ENCODE measurements at regions not wholly inside any gene's neighbourhood (a gene's known extent, or its start where the extent isn't known, plus 50 kb on each side); places are given as distances from the start of the nearest gene placed in this dataset.
"Not testable (repeated sequence)": the region's sequence is repeated elsewhere in the genome, so short reads cannot be mapped to it uniquely, and the experiment has no call there.

GRCh38 chr4:81704461-81704860 lies 232.8 kb upstream of the RASGEF1B start:
- no peak for DNase-seq

DNA sequence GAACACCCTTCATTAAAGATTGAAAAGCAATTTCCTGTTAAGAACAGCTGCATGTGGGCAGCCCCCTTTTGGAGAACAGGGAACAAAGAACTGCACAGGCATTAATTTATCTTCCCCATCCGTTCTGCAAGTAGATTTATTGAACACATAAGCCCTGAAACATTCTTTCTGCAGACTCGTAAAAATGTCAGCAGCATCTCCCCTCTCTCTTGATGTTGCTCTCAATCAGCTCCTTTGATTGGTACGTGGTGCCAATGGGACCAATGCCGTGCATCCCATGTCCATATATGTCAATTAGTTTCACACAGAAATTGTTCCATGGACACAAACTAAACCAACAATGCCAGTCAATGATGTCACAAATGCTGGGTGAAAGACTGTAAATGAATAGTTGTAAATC lies 228.5 kb upstream of the RASGEF1B start:
- no peak for DNase-seq

DNA sequence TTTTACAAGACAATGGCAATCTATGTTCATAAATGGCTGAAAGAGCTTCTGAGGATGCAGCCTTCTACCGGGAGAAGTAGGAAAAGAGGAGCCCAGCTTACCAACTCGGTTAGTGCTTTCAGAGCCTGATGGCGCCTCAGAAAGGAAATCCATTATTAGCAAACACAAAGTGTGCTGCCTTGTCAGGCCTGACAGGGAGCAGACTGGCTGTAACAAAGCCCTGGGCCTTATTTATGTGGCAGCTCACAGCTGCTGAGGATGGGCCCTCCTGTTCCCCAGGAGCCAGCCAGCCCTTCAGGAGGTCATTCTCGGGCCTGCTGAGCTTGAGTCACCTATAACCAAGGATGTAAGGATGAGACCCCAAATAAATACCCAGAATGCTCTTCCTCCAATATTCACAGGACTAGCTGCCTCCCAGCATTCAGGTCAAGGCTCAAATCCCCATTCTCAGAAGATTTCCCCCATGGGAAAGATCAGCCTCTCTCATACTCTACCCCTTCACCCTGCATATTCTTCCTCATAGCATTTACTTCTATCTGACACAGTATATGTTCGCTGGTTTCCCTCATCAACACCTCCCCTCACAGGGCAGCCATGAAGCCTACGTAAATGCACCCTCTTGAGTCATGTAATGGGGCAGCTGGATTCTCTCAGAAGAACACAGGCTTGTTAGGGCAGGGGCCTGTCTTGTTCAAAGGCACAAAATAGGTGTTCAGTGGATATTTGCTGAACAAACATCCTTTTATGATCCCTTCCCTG lies 227.0 kb upstream of the RASGEF1B start:
- DNase-seq = no peak

DNA sequence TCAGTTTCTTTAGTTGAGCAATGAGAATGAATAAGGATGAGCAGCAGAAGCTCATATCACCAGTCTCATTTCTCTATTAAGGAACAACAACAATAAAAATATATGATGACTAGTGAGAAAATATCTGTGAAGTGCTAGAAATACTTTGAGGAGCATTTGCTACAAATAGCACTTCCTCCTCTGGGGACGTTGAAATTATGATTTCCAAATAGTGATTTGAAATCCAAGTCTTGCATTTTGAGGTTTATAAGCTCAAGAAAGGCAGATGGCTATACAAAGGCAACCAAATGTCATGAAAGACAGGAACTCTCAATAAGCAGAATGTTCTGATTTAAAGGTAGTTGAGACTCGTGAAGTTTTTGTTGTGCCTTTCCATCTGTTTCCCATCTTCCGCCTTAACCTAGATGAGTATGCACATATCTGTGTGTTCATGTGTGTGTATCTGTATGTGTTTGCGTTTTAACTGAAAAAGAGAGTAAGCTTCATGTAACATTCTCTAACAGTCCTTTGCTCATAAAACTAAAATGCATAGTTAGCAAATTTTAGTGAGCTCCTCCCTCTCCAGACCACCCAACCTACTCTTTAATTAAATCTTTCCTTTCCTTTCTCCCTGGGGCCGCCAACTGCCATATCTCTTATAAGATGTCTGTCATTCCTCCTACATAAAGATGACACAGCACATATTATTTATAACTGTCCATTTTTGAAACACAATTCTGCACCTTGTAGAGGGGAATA lies 222.6 kb upstream of the RASGEF1B start:
- no peak for DNase-seq

DNA sequence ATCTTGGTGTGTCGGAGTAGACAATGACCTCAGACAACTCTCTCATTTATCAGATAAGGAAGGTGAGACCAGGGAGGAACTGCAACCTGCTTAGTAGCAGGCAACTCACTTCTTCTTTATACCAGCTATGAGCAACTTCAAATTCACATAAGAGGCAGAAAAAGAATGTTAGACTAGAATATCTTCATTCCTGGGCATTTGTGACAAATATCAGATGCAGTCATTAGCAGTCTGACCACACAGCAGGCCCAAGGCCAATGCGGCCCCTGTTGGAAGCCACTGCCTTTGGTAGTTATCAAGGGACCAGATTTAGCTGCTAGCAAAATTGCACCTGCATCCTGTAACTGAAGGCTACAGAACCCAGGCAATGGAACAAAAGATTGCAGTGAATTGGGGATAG lies 219.2 kb upstream of the RASGEF1B start:
- DNase-seq = no peak

GRCh38 chr4:81688085-81688484 lies 216.4 kb upstream of the RASGEF1B start:
- DNase-seq = no peak

- DNase-seq = no peak
These were observed 215.8 kb upstream of the RASGEF1B start for GRCh38 chr4:81687471-81687870.

DNA sequence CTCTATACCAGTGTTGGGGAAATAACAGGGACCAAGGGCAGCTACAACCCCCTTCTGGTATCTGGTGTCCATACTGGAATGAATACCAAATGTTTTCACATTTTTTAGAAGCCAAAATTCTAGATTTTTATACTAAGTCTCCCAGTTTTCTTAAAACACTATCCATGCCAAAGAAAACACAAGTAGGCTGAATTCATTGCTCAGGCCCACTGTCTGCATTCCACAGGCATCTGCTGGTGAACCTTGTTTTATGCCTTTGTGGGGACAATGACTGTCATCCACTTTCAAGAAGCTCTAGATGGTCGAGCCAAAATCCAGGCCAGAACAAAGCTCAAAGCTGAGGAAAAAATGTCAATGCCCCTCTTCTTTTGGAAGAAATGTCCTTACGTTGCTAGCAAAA lies 213.4 kb upstream of the RASGEF1B start:
- DNase-seq = no peak

GRCh38 chr4:81684352-81684751 lies 212.6 kb upstream of the RASGEF1B start:
- DNase-seq = no peak

GRCh38 chr4:81682492-81682891 lies 210.8 kb upstream of the RASGEF1B start:
- DNase-seq = no peak

GRCh38 chr4:81679315-81679714 lies 207.6 kb upstream of the RASGEF1B start:
- DNase-seq = no peak

DNA sequence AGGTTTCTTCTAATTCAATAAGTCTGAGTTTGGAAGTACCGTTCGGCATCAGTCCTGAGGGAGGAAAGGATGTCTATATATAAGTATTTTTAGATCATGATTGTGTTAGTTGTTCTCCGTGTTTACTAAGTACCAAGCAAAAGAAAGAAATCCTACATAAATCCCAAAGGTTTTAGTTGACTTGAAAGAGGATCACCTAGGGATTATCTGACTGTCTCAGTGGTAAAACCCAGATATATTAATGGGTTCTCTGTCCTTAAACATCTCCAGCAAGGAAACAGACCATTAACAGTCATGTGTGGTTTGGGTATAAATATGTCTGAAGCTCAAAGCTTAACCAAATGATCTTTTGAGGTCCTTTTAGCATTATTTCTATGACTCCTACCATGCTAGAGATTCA lies 207.1 kb upstream of the RASGEF1B start:
- no peak for DNase-seq

- DNase-seq = no peak
These were observed 204.8 kb upstream of the RASGEF1B start for GRCh38 chr4:81676537-81676936.

DNA sequence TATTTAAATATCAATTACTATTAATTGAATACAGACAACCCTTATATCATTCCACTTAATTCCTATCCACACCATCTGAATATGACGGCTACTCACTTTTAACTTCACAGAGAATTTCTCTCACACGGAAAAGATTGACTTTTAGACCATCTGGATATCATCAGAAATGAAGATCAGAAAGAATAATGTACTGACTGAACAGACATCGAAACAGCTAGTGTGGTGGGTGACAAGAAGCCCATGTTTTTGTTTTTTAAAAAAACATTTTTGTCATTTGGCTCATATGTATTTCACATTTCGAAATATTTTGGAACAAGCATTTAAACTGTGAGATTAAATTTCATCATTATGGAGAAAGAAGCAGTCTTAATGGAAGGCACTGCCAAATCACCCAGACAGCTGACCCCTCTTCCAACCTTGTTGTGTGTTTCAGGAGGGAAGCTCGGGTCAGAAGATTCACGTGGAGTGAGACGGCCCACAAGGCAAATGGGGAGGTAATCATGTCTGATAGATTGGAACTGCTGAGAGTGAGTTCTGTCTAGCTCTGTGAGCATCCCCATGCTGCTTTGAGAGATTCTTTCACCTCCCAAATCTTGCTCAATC lies 204.2 kb upstream of the RASGEF1B start:
- DNase-seq = no peak

- DNase-seq = no peak
These were observed 202.3 kb upstream of the RASGEF1B start for GRCh38 chr4:81673961-81674360.

- not testable (repeated sequence) for DNase-seq
These were observed 196.6 kb upstream of the RASGEF1B start for GRCh38 chr4:81668328-81668727.

- no peak for DNase-seq
These were observed 195.8 kb upstream of the RASGEF1B start for GRCh38 chr4:81667539-81667938.

DNA sequence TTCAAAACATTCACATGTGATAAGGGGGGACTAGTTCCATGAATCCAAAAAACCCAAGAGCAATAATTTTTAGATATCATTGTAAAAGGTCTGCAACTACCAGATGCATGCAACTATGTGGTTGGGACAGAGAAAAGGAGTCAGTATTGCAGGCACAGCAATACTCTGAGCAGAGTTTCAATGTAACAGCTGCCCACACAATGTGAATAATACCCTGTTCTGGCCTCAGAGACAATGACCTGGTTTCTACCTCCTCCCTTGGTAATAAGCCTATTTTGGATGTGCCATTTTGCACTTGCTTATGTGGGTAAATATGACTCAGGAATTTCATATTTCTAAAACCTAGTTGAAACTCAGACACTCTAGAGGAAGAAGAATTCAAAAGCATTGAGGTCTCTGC lies 194.8 kb upstream of the RASGEF1B start:
- DNase-seq = no peak

DNA sequence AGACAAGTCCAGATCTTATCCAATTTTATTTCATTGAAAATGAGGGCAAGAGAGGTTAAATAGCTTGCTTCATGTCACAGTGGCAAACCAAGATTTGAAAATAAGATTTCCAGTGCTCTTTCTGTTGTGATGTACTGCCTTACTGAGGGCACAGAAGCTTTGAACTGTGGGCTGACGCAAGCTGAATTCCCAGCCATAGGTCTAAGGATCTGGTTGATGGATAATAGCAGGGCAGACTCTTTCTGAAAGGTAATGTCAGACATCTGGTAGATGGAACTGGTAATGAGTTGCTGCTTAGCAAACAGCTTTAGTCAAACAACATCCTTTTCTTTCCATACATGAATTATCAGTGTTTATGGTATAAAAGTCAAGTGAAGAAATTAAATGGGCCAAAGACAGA lies 193.9 kb upstream of the RASGEF1B start:
- DNase-seq = no peak

GRCh38 chr4:81665045-81665444 lies 193.3 kb upstream of the RASGEF1B start:
- DNase-seq = no peak

GRCh38 chr4:81664079-81664478 lies 192.4 kb upstream of the RASGEF1B start:
- DNase-seq = no peak

DNA sequence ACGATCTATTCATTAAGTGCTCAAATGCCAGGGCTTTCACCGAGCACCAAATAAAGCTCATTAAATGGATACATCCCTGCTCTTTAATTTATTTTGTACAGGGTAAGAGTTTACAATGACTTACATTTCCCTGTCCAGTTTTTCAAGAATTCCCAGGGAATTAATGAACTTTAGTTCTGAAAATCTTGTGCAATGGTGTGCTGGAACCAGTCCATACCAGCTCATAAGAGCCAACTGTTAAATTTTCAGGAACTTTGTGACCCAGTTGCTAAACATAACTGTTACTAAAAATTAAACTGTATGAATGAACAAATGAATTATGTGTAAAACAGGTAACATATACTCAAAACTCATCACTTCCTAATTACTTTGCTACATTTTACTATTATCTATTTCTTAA lies 191.7 kb upstream of the RASGEF1B start:
- no peak for DNase-seq

DNA sequence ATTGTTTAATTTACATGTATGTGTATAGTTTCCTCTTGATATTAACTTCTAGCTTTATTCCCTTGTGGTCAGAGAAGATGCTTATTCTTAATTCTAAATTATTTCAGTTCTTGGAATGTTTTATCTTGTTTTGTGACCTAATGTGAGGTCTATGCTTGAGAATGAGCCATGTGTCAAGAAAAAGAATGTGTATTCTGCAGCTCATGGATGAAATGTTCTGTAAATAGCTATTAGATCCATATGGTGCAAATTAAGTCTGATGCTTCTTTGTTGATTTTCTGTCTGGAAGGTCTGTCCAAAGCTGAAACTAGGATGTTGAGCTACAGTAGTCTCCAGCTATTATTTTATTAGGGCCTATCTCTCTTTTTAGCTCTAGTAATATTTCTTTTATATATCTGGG lies 187.3 kb upstream of the RASGEF1B start:
- no peak for DNase-seq

- no peak for DNase-seq
These were observed 180.4 kb upstream of the RASGEF1B start for GRCh38 chr4:81652069-81652478.
